ENCODE measurements at regions not wholly inside any gene's neighbourhood (a gene's known extent, or its start where the extent isn't known, plus 50 kb on each side); places are given as distances from the start of the nearest gene placed in this dataset.

DNA sequence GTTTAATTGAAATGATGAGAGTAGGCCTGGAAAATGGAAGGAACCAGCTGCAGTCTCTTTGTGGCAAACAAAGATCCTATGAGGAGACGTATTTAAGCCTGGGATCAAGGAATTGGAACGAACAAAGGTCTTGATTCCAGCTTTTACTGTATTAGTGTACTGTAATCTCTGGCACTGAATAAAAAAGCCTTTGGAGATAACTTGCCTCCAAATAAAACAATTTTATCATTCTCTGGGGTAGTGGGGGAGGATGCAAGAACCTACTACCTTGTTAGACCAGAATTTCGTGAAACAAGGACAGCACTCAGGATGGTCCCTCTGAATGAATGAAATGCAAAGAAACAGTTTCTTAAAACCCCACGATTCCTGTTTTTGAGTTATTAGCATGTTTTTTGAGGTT is 134.2 kb downstream of the RWDD3 start:
- DNase-seq (ENCODE audit: low read depth), result no peak
- no peak overlapping the region for H3K4me3 ChIP-seq (ENCODE audit: control insufficient read depth, low read depth, low read length)
- TF ChIP-seq CTCF (conservative IDR thresholded peaks at IDR 0.05; ENCODE audit: control insufficient read depth, insufficient read depth, low read depth, low read length), result no peak

DNA sequence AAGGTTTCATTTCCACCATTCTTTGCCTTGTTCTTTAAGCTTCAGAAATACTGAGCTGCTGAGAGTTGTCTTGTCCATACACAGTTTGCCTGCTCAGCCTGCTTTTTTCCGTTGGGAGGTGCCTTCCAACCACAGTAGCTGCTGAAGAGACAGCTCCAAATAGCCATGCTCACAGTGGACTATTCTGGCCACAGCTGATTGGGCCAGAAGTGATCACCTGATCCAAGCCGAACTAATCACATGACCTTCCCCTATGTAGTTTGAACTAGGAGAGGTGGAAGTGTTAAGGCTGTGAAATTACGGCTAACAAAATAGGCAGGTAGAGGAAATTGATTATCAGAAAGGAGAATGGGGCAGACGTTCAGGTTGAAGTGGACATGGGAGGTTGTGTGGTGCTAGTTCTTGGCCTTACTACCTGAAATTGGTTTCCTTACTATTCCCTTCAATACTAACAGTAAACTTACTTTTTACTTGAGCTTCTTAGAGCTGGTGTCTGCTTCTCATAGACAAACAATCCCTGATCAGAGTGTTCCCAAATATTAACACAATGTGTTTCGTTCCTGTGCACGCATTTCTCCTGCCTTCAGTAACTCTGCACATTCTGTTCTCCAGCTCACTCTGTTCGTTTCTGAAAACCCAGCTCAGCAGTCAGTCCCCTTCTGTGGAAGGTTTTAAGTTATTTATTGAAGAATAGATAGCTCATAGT is 136.1 kb downstream of the RWDD3 start:
- H3K4me3 ChIP-seq (ENCODE audit: control insufficient read depth, low read depth, low read length), result no peak overlapping the region
- TF ChIP-seq CTCF (conservative IDR thresholded peaks at IDR 0.05; ENCODE audit: control insufficient read depth, insufficient read depth, low read depth, low read length), result no peak
- no peak for DNase-seq (ENCODE audit: low read depth)

- no peak overlapping the region for H3K4me3 ChIP-seq (ENCODE audit: control insufficient read depth, low read depth, low read length)
- TF ChIP-seq CTCF (conservative IDR thresholded peaks at IDR 0.05; ENCODE audit: control insufficient read depth, insufficient read depth, low read depth, low read length), result no peak
- DNase-seq (ENCODE audit: low read depth), result no peak
These were observed 136.9 kb downstream of the RWDD3 start for GRCh38 chr1:95370691-95371562.

DNA sequence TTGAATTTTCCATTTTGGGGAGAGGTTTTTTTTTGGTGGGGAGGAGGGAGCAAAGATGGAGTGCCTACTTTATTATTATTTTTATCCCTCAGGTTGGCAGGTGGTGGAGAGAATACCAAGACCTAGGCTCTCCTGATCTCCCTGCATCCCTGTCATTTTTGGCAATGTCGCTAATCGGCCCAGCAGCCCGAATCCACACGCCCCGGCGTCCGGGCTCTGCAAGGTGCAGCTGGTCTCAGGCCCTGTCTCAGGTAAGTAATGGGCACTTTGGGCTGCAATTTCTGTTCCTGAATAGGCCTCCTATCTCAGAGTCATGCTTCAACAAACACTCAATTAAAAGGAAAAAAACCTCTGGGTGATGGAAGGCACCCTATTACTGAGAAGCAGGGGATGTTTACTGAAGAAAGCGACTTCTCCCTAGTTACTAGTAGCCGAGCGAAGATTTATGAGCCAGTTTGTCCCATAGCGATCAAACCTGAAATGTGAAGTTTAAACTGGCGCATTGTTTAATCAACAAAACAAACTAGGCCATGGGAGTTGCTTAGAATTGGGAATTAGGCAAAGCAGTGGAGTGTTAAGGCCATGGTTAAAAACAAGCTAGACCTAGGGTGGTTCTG is 137.8 kb downstream of the RWDD3 start:
- no peak overlapping the region for H3K4me3 ChIP-seq (ENCODE audit: control insufficient read depth, low read depth, low read length)
- no peak for TF ChIP-seq CTCF (conservative IDR thresholded peaks at IDR 0.05; ENCODE audit: control insufficient read depth, insufficient read depth, low read depth, low read length)
- no peak for DNase-seq (ENCODE audit: low read depth)

GRCh38 chr1:95375174-95375573 is 141.2 kb downstream of the RWDD3 start:
- H3K4me3 ChIP-seq (ENCODE audit: control insufficient read depth, low read depth, low read length), result no peak overlapping the region
- no peak for DNase-seq (ENCODE audit: low read depth)
- TF ChIP-seq CTCF (conservative IDR thresholded peaks at IDR 0.05; ENCODE audit: control insufficient read depth, insufficient read depth, low read depth, low read length), result no peak

GRCh38 chr1:95380909-95381308 is 146.9 kb downstream of the RWDD3 start:
- no peak overlapping the region for H3K4me3 ChIP-seq (ENCODE audit: control insufficient read depth, low read depth, low read length)
- TF ChIP-seq CTCF (conservative IDR thresholded peaks at IDR 0.05; ENCODE audit: control insufficient read depth, insufficient read depth, low read depth, low read length), result no peak
- no peak for DNase-seq (ENCODE audit: low read depth)

All from fibroblast of mammary gland (primary cell).